Breast epithelium (tissue), 4 donors: ENCODE measurements at regions not wholly inside any gene's neighbourhood (a gene's known extent, or its start where the extent isn't known, plus 50 kb on each side); places are given as distances from the start of the nearest gene placed in this dataset.

ENCODE experiments used
- DNase-seq, 2 donors: peaks; one replicate each; pipeline ENCODE4 v3.0.0-alpha.2; 2019; ENCODE audit warnings: low spot score in 2 of 2
- H3K27ac ChIP-seq, 2 donors: fragments of 200-600 bp; sonication (generic) in 1 of 2; one replicate each; pipeline ENCODE4 v1.5.1; 2016 to 2019; ENCODE audit warnings: mild to moderate bottlenecking in 1 of 2
- H3K27me3 ChIP-seq, 2 donors: fragments of 200-600 bp; sonication (generic) in 1 of 2; one replicate each; pipeline versions ENCODE4 v1.5.1 to v1.6.0; 2017 to 2019; ENCODE audit warnings: control low read depth in 1 of 2, mild to moderate bottlenecking in 1 of 2
- H3K36me3 ChIP-seq: fragments of 200-600 bp; one replicate; pipeline ENCODE4 v1.5.1; 2019
- H3K4me1 ChIP-seq, 2 donors: fragments of 200-600 bp; sonication (generic); one replicate each; pipeline ENCODE4 v1.5.1; 2016 to 2019; ENCODE audit warnings: control low read depth in 1 of 2
- H3K4me3 ChIP-seq, 3 donors: fragments of 200-600 bp; sonication (generic); 1 replicate in 2 of 3; 2 replicates in 1 of 3; pipeline ENCODE4 v1.5.1; 2016 to 2019; ENCODE audit warnings: mild to moderate bottlenecking in 3 of 3, moderate library complexity in 2 of 3
- H3K9me3 ChIP-seq, 2 donors: fragments of 200-600 bp; sonication (generic) in 1 of 2; one replicate each; pipeline ENCODE4 v1.5.1; 2016 to 2019; ENCODE audit warnings: control low read depth in 1 of 2
- POLR2A ChIP-seq: fragments of 450-650 bp; IDR thresholded peaks from one replicate; pipeline ENCODE4 v1.6.1; 2016; ENCODE audit warnings: antibody characterized with exemption, mild to moderate bottlenecking, moderate library complexity
- POLR2AphosphoS5 ChIP-seq, 3 donors: sonication (generic); formaldehyde crosslinking; IDR thresholded peaks; one replicate each; pipeline ENCODE4 v1.6.1; 2017; ENCODE audit warnings: antibody characterized with exemption in 3 of 3
- intact Hi-C: fragments of 100-400 bp; cut with DNase I; formaldehyde crosslinking; loops from one replicate; pipeline ENCODE4 v1.15.1; 2023; ENCODE audit warnings: low total_unique reads
- TF ChIP-seq, protein P1 (sequence below), 3 donors: fragments of 450-650 bp; IDR thresholded peaks; one replicate each; pipeline ENCODE4 v1.5.1; 2016 to 2017; ENCODE audit warnings: antibody characterized with exemption in 3 of 3, mild to moderate bottlenecking in 3 of 3, moderate library complexity in 3 of 3

DNA sequence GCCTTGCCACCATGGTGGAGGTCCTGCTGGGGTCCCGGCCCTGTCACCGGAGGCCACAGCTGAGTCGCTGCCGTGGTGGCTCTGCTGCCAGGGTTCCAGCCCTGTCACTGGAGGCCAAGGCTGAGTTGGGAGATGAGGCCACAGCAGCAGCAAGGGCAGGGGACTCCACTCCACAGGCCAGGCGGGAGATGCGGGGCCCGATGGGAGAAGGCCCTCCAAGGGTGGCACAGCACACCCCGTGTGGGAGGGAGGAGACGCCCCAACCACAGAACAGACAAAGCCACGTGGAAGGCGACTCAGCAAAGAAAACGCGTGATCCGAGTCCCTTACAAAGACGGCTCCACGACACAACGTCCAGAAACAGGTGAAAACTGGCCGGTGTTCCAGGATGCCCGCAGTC, 159.3 kb downstream of the BRD1 start:
- H3K4me3 ChIP-seq, result no peak overlapping the region
- intact Hi-C loops, result loop anchor here (1.0 kb wide), 1 partner anchor 30 kb away; no protein-coding TSS in a partner anchor
- H3K27me3 ChIP-seq, result peaks cover 2 to 71% of the 10 kb centered on the region in 2 donors
- H3K27ac ChIP-seq, result no peak overlapping the region
- H3K4me1 ChIP-seq, result peaks cover 0 to 4% of the 10 kb centered on the region in 2 donors
- no peaks in the 10 kb centered on the region for H3K9me3 ChIP-seq
- TF ChIP-seq, protein P1, sequence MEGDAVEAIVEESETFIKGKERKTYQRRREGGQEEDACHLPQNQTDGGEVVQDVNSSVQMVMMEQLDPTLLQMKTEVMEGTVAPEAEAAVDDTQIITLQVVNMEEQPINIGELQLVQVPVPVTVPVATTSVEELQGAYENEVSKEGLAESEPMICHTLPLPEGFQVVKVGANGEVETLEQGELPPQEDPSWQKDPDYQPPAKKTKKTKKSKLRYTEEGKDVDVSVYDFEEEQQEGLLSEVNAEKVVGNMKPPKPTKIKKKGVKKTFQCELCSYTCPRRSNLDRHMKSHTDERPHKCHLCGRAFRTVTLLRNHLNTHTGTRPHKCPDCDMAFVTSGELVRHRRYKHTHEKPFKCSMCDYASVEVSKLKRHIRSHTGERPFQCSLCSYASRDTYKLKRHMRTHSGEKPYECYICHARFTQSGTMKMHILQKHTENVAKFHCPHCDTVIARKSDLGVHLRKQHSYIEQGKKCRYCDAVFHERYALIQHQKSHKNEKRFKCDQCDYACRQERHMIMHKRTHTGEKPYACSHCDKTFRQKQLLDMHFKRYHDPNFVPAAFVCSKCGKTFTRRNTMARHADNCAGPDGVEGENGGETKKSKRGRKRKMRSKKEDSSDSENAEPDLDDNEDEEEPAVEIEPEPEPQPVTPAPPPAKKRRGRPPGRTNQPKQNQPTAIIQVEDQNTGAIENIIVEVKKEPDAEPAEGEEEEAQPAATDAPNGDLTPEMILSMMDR (IDR thresholded peaks at IDR 0.05), result no peak
- no peak for TF ChIP-seq POLR2A
- DNase-seq, result peak in 1 of 2 donors; percentile 43
- no peaks in the 10 kb centered on the region for H3K36me3 ChIP-seq

- intact Hi-C loops, result no loop called here
- no peaks in the 10 kb centered on the region for H3K9me3 ChIP-seq
- H3K27ac ChIP-seq, result no peak overlapping the region
- peaks cover 2 to 73% of the 10 kb centered on the region in 2 donors for H3K27me3 ChIP-seq
- no peaks in the 10 kb centered on the region for H3K36me3 ChIP-seq
- no peak for TF ChIP-seq POLR2A
- TF ChIP-seq POLR2AphosphoS5 (IDR thresholded peaks at IDR 0.05), result no peak
- TF ChIP-seq, protein P1 (IDR thresholded peaks at IDR 0.05), result no peak
- H3K4me1 ChIP-seq, result peaks cover 0 to 4% of the 10 kb centered on the region in 2 donors
- H3K4me3 ChIP-seq, result peak overlapping the region in 1 of 3 donors; percentile 19
- DNase-seq, result peak in 1 of 2 donors; percentile 46
Measured at GRCh38 chr22:49667236-49667635, 160.4 kb downstream of the BRD1 start.

GRCh38 chr22:49666146-49666809, 161.4 kb downstream of the BRD1 start:
- peak in 1 of 2 donors; percentile 27 for DNase-seq
- Histone ChIP-seq H3K27ac (peak overlapping the region in 1 of 2 donors; percentile 12), H3K4me3 (no peak overlapping the region), H3K4me1 (peaks cover 0 to 4% of the 10 kb centered on the region in 2 donors), H3K9me3 (no peaks in the 10 kb centered on the region), H3K27me3 (peaks cover 2 to 71% of the 10 kb centered on the region in 2 donors), H3K36me3 (no peaks in the 10 kb centered on the region)
- TF ChIP-seq POLR2AphosphoS5 (IDR thresholded peaks at IDR 0.05) (no peak), POLR2A (no peak)
- TF ChIP-seq, protein P1 (IDR thresholded peaks at IDR 0.05), result no peak
- intact Hi-C loops, result no loop called here

DNA sequence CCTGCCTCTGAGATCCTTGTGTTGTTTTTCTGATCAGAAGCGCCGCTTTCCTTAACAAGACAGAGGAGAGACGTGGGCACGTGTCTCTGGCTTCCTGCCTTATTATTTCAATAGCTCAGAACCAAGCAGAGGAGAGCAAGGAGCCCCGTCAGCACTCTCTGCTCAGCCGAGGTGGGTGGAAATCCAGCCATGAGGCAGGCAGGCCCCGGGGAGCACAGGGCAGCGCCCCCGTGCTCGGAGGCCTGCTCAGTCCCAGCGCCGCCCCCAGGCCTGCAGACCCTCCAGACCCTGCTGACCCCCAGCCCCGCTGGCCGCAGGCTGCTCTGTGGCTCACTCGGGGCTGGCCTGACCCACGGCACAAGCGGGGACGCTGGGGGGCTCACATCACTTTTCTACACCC, 162.8 kb downstream of the BRD1 start:
- H3K36me3 ChIP-seq, result no peaks in the 10 kb centered on the region
- DNase-seq, result peak in 1 of 2 donors; percentile 37
- H3K9me3 ChIP-seq, result no peaks in the 10 kb centered on the region
- no peak overlapping the region for H3K27ac ChIP-seq
- H3K4me3 ChIP-seq, result no peak overlapping the region
- intact Hi-C loops, result no loop called here
- H3K4me1 ChIP-seq, result no peaks in the 10 kb centered on the region
- TF ChIP-seq, protein P1 (IDR thresholded peaks at IDR 0.05), result no peak
- TF ChIP-seq POLR2A, result no peak
- no peak for TF ChIP-seq POLR2AphosphoS5 (IDR thresholded peaks at IDR 0.05)
- H3K27me3 ChIP-seq, result peaks cover 2 to 71% of the 10 kb centered on the region in 2 donors

GRCh38 chr22:49664371-49664881, 163.2 kb downstream of the BRD1 start:
- no peak for TF ChIP-seq POLR2A
- TF ChIP-seq POLR2AphosphoS5 (IDR thresholded peaks at IDR 0.05), result no peak
- TF ChIP-seq, protein P1 (IDR thresholded peaks at IDR 0.05), result no peak
- intact Hi-C loops, result no loop called here
- H3K4me3 ChIP-seq, result no peak overlapping the region
- DNase-seq, result peak in 1 of 2 donors; percentile 24
- H3K27me3 ChIP-seq, result peaks cover 2 to 73% of the 10 kb centered on the region in 2 donors
- H3K27ac ChIP-seq, result no peak overlapping the region
- H3K9me3 ChIP-seq, result no peaks in the 10 kb centered on the region
- no peaks in the 10 kb centered on the region for H3K4me1 ChIP-seq
- no peaks in the 10 kb centered on the region for H3K36me3 ChIP-seq
